Peyer's patch (tissue), 4 donors: ENCODE measurements at regions not wholly inside any gene's neighbourhood (a gene's known extent, or its start where the extent isn't known, plus 50 kb on each side); places are given as distances from the start of the nearest gene placed in this dataset.

Source experiments
- CTCF ChIP-seq, 6 experiments: fragments of 450-650 bp in 4 of 6; fragments of 200-600 bp in 2 of 6; sonication (generic) in 1 of 6; IDR thresholded peaks; one replicate each; pipeline ENCODE4 v1.5.1; 2017 to 2019; ENCODE audit warnings: antibody characterized with exemption in 6 of 6, mild to moderate bottlenecking in 3 of 6, moderate library complexity in 1 of 6
- POLR2A ChIP-seq, 2 donors: fragments of 450-650 bp; IDR thresholded peaks; one replicate each; pipeline ENCODE4 v1.5.1; 2017; ENCODE audit warnings: antibody characterized with exemption in 2 of 2, mild to moderate bottlenecking in 2 of 2, moderate library complexity in 2 of 2

- TF ChIP-seq CTCF (IDR thresholded peaks at IDR 0.05), result no peak
- TF ChIP-seq POLR2A (IDR thresholded peaks at IDR 0.05), result no peak
These were observed 845.3 kb upstream of the GCFC2 start for GRCh38 chr2:76556018-76556417.
